CD4-positive, alpha-beta T cell (primary cell): ENCODE measurements at regions not wholly inside any gene's neighbourhood (a gene's known extent, or its start where the extent isn't known, plus 50 kb on each side); places are given as distances from the start of the nearest gene placed in this dataset.

Experiments
- ATAC-seq: fragments of 200-7000 bp; cut with Tn5 transposase; one replicate; pipeline ENCODE4 v1.10.0; 2022; ENCODE audit warnings: mild to moderate bottlenecking; ENCODE audit not compliant: poor library complexity
- CTCF ChIA-PET: fragments of 350-600 bp; sonication (Branson Sonifier 250); formaldehyde crosslinking; loops from one replicate; lab custom pipeline; 2021; ENCODE audit warnings: antibody characterized with exemption, inconsistent platforms; lab: Charles Lee
- POLR2A ChIA-PET: fragments of 350-600 bp; sonication (Branson Sonifier 250); formaldehyde crosslinking; loops from one replicate; lab custom pipeline; 2021; ENCODE audit warnings: antibody characterized with exemption, inconsistent platforms; lab: Charles Lee
- DNase-seq, 14 experiments: peaks; one replicate each; pipeline ENCODE4 v3.0.0-alpha.2; 2013 to 2020; ENCODE audit warnings: mixed read lengths in 2 of 14
- H3K27ac ChIP-seq, 2 donors: one replicate each; pipeline versions ENCODE4 v1.5.1 to v1.7.0; 2013; ENCODE audit warnings: low read length in 2 of 2, low read depth in 1 of 2, mild to moderate bottlenecking in 1 of 2
- H3K27me3 ChIP-seq, 2 experiments: 1 replicate in 1 of 2; 2 replicates in 1 of 2; pipeline versions ENCODE4 v1.6.1 to v1.7.0; 2013; ENCODE audit warnings: low read length in 2 of 2, control low read depth in 1 of 2, mild to moderate bottlenecking in 1 of 2, moderate library complexity in 1 of 2; ENCODE audit not compliant: insufficient read depth in 2 of 2, control insufficient read depth in 1 of 2
- H3K36me3 ChIP-seq: one replicate; pipeline ENCODE4 v1.6.1; 2013; ENCODE audit warnings: low read length, control low read depth; ENCODE audit not compliant: insufficient read depth
- H3K4me1 ChIP-seq: one replicate; pipeline ENCODE4 v1.6.1; 2013; ENCODE audit warnings: low read length, control low read depth; ENCODE audit not compliant: insufficient read depth
- H3K4me3 ChIP-seq: one replicate; pipeline ENCODE4 v1.5.1; 2013; ENCODE audit warnings: mild to moderate bottlenecking, low read length, moderate library complexity
- H3K9me3 ChIP-seq, 2 experiments: 1 replicate in 1 of 2; 2 replicates in 1 of 2; pipeline versions ENCODE4 v1.6.1 to v1.7.0; 2013; ENCODE audit warnings: low read length in 2 of 2, mild to moderate bottlenecking in 2 of 2, control low read depth in 1 of 2, moderate library complexity in 1 of 2; ENCODE audit not compliant: control insufficient read depth in 1 of 2, insufficient read depth in 1 of 2
- H3K27ac Mint-ChIP-seq: one replicate; pipeline ENCODE4 v1.8.0; 2020; ENCODE audit warnings: mixed read lengths
- H3K27me3 Mint-ChIP-seq: one replicate; pipeline ENCODE4 v1.8.0; 2021; ENCODE audit warnings: mixed read lengths
- H3K36me3 Mint-ChIP-seq: one replicate; pipeline ENCODE4 v1.8.0; 2021; ENCODE audit warnings: low read depth, mixed read lengths
- H3K4me1 Mint-ChIP-seq: one replicate; pipeline ENCODE4 v1.8.0; 2021; ENCODE audit warnings: low read depth, mixed read lengths
- H3K4me3 Mint-ChIP-seq: one replicate; pipeline ENCODE4 v1.8.0; 2020; ENCODE audit warnings: mild to moderate bottlenecking, mixed read lengths
- H3K9me3 Mint-ChIP-seq: one replicate; pipeline ENCODE4 v1.8.0; 2020; ENCODE audit warnings: mixed read lengths
- CTCF ChIP-seq: fragments of 200-600 bp; IDR thresholded peaks from one replicate; pipeline ENCODE4 v1.8.0; 2022; ENCODE audit warnings: antibody characterized with exemption, mild to moderate bottlenecking
- intact Hi-C, 2 experiments: fragments of 100-400 bp; cut with DNase I in 1 of 2; cut with micrococcal nuclease in 1 of 2; formaldehyde crosslinking; loops; one replicate each; pipeline versions ENCODE4 v1.15.1 to v1.9.0; 2023 to 2025; cut with DNase I, micrococcal nuclease

- H3K36me3 ChIP-seq: no peaks in the 10 kb centered on the region
- no peak overlapping the region for H3K27ac ChIP-seq
- H3K9me3 ChIP-seq: no peaks in the 10 kb centered on the region
- no peaks in the 10 kb centered on the region for H3K27me3 ChIP-seq
- H3K4me1 Mint-ChIP-seq: peaks cover 53% of the 10 kb centered on the region
- ChIA-PET POLR2A (no interaction called here), CTCF (interaction anchor here (0.9 kb wide), 1 partner anchor 11 kb away, joined by 3 read pairs; no protein-coding TSS in a partner anchor)
- H3K4me3 ChIP-seq: no peak overlapping the region
- no peaks in the 10 kb centered on the region for H3K9me3 Mint-ChIP-seq
- no peak overlapping the region for H3K27ac Mint-ChIP-seq
- intact Hi-C loops: loop anchor here in 1 of 2 experiments (5.0 kb wide), 1 partner anchor 202 kb away; no protein-coding TSS in a partner anchor
- no peak overlapping the region for H3K4me3 Mint-ChIP-seq
- ATAC-seq: peak; percentile 24
- peaks cover 3% of the 10 kb centered on the region for H3K36me3 Mint-ChIP-seq
- TF ChIP-seq CTCF: no peak
- no peaks in the 10 kb centered on the region for H3K27me3 Mint-ChIP-seq
- DNase-seq: peak in 4 of 14 experiments; percentile 1 to 16 (median 10)
- peaks cover 9% of the 10 kb centered on the region for H3K4me1 ChIP-seq
These were observed 122.2 kb downstream of the MPP7 start for GRCh38 chr10:28180654-28181053.

GRCh38 chr10:28179743-28180099 lies 123.1 kb downstream of the MPP7 start:
- TF ChIP-seq CTCF: no peak
- DNase-seq (no peak), ATAC-seq (no peak)
- H3K9me3 Mint-ChIP-seq: no peaks in the 10 kb centered on the region
- CTCF ChIA-PET: interaction anchor here (0.6 to 2.3 kb wide), 6 partner anchors 11 to 428 kb away, joined by 3 to 14 read pairs (median 6); no protein-coding TSS in a partner anchor
- Histone ChIP-seq H3K27ac (no peak overlapping the region), H3K36me3 (no peaks in the 10 kb centered on the region), H3K4me1 (peaks cover 9% of the 10 kb centered on the region), H3K4me3 (no peak overlapping the region), H3K27me3 (no peaks in the 10 kb centered on the region), H3K9me3 (no peaks in the 10 kb centered on the region)
- no peak overlapping the region for H3K27ac Mint-ChIP-seq
- POLR2A ChIA-PET: interaction anchor here (0.6 to 1.2 kb wide), 2 partner anchors 154 to 437 kb away, joined by 3 read pairs; no protein-coding TSS in a partner anchor
- peak overlapping the region; percentile 72 for H3K4me3 Mint-ChIP-seq
- intact Hi-C loops: loop anchor here (5.0 kb wide), 4 partner anchors 123 to 732 kb away; partner anchors contain the start of gene MPP7 (in 1 of the 2)
- peaks cover 3% of the 10 kb centered on the region for H3K36me3 Mint-ChIP-seq
- peaks cover 50% of the 10 kb centered on the region for H3K4me1 Mint-ChIP-seq
- H3K27me3 Mint-ChIP-seq: no peaks in the 10 kb centered on the region

- Histone ChIP-seq H3K9me3 (no peaks in the 10 kb centered on the region), H3K27ac (peak overlapping the region in 1 of 2 donors; percentile 15), H3K36me3 (no peaks in the 10 kb centered on the region), H3K27me3 (no peaks in the 10 kb centered on the region), H3K4me1 (peaks cover 9% of the 10 kb centered on the region), H3K4me3 (peak overlapping the region; percentile 50)
- Mint-ChIP-seq H3K4me3 (peak overlapping the region; percentile 89), H3K36me3 (peaks cover 8% of the 10 kb centered on the region), H3K27ac (peak overlapping the region; percentile 87), H3K4me1 (peaks cover 55% of the 10 kb centered on the region), H3K27me3 (no peaks in the 10 kb centered on the region), H3K9me3 (no peaks in the 10 kb centered on the region)
- DNase-seq (peak in 5 of 14 experiments; percentile 8 to 78 (median 71)), ATAC-seq (peak; percentile 75)
- CTCF ChIA-PET: interaction anchor here (0.6 to 2.3 kb wide), 8 partner anchors 10 to 428 kb away, joined by 3 to 14 read pairs (median 4); partner anchors contain the start of gene MPP7
- intact Hi-C loops: loop anchor here (5.0 kb wide), 3 partner anchors 123 to 732 kb away; partner anchors contain the start of gene MPP7 (in 1 of the 2)
- POLR2A ChIA-PET: interaction anchor here (0.6 to 1.6 kb wide), 4 partner anchors 154 to 675 kb away, joined by 3 to 7 read pairs (median 3); partner anchors contain the start of gene RAB18
- peak; percentile 90 for TF ChIP-seq CTCF
These were observed 123.7 kb downstream of the MPP7 start for GRCh38 chr10:28179006-28179742.
